Thoracic aorta (tissue), 2 donors: ENCODE measurements at regions not wholly inside any gene's neighbourhood (a gene's known extent, or its start where the extent isn't known, plus 50 kb on each side); places are given as distances from the start of the nearest gene placed in this dataset.

ENCODE experiments used
- ATAC-seq: fragments of 150-250 bp; one replicate; pipeline ENCODE4 v1.8.0; 2017; ENCODE audit warnings: low read depth; ENCODE audit not compliant: insufficient number of reproducible peaks, low FRiP score
- DNase-seq: peaks from one replicate; pipeline ENCODE4 v3.0.0-alpha.2; 2020; ENCODE audit warnings: low spot score
- H3K27ac ChIP-seq, 2 donors: fragments of 200-600 bp; sonication (generic); 1 replicate in 1 of 2; 2 replicates in 1 of 2; pipeline ENCODE4 v1.5.1; 2016; ENCODE audit warnings: mild to moderate bottlenecking in 2 of 2, moderate library complexity in 2 of 2
- H3K27me3 ChIP-seq: fragments of 200-600 bp; sonication (generic); replicated peaks from 2 replicates; pipeline ENCODE4 v1.6.0; 2016; ENCODE audit warnings: mild to moderate bottlenecking; ENCODE audit not compliant: insufficient read depth
- H3K36me3 ChIP-seq: fragments of 200-600 bp; sonication (generic); one replicate; pipeline ENCODE4 v1.5.1; 2016
- H3K4me1 ChIP-seq, 2 donors: fragments of 200-600 bp; sonication (generic); 1 replicate in 1 of 2; 2 replicates in 1 of 2; pipeline versions ENCODE4 v1.5.1 to v1.6.0; 2016; ENCODE audit warnings: low read depth in 2 of 2, mild to moderate bottlenecking in 1 of 2; ENCODE audit not compliant: control insufficient read depth in 1 of 2
- H3K4me3 ChIP-seq: fragments of 200-600 bp; sonication (generic); 2 replicates; pipeline ENCODE4 v1.5.1; 2016; ENCODE audit warnings: mild to moderate bottlenecking
- H3K9me3 ChIP-seq: fragments of 200-600 bp; sonication (generic); 2 replicates; pipeline ENCODE4 v1.5.1; 2016
- CTCF ChIP-seq: fragments of 200-600 bp; sonication (generic); IDR thresholded peaks from one replicate; pipeline ENCODE4 v1.5.1; 2019; ENCODE audit warnings: antibody characterized with exemption

DNA sequence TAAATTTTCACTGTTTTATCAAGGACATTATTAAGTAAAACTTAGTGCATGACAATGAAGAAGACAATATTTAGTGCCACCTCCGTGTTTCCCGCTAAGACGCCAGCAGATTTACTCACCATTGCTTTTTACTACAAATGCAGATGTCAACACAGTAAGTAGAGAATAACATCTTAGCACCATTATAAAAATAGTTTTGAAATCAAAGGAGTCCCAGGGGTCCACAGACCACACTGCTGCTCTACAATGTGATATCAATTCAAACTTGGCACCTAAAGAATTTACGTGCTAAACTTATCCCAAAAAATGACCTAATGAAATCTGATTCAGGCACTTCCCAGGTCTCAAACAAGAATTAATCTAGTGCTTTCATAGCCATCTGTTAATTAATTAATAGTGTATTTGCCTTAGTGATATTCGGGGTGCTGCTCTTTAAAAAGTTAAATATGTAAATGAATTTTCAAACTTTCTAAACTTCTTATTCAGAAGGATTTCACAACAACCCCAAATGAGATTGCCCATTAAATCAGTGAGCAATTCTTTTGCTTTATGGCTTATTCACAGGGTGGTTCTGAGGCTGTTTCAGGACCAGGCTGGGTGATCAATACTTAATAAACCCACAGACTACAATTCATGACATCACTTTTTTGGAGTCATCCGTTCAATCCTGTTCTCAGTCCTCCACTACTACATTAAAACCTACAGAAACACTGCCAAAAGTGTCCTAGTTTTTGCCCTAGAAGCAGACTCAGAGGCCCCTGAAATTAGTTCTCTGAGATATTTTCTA lies 161.3 kb upstream of the LMNTD1 start:
- Histone ChIP-seq H3K27me3 (no peaks in the 10 kb centered on the region), H3K9me3 (peaks cover 9% of the 10 kb centered on the region), H3K4me1 (no peaks in the 10 kb centered on the region), H3K27ac (no peak overlapping the region), H3K4me3 (no peak overlapping the region), H3K36me3 (no peaks in the 10 kb centered on the region)
- ATAC-seq (no peak), DNase-seq (no peak)
- TF ChIP-seq CTCF, result no peak

DNA sequence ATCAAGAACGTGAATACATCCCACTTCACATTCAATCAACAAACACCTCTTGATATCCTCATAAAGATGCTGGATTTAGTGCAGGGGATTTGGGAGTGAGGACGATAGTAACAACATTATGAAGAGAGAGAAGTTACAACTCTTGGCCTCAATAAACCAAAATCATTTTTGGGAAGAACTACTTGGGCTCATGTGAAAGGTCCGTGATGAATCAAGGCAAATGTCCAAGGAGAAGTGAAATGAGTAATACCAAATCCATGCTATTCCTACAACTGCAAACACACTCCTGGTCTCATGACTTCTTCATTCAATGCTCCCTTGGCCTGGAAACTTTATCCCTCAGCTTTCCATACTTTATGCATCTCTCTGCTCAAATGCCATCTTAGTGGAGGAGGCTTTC lies 162.0 kb upstream of the LMNTD1 start:
- Histone ChIP-seq H3K4me3 (no peak overlapping the region), H3K27ac (no peak overlapping the region), H3K27me3 (no peaks in the 10 kb centered on the region), H3K4me1 (no peaks in the 10 kb centered on the region), H3K36me3 (no peaks in the 10 kb centered on the region), H3K9me3 (peaks cover 9% of the 10 kb centered on the region)
- TF ChIP-seq CTCF, result no peak
- no peak for ATAC-seq
- DNase-seq, result no peak

DNA sequence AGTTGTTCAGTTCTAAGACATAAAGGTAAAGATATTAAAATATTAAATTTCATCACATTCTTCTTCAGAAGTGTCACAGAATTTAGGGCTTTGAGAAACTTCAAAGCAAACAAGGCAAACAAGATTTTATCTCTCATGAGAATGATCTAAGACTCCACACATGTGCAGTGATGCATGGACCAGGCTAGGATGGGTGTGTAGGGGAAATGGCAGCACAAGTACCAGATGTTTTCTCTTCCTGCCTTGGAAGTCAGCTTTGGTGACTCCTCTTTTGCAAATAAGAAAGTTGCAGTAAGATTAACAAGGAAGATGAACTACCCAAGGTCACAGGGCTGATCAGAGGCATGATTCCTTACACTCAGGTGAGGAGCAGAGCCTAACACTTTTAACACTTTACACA lies 163.8 kb upstream of the LMNTD1 start:
- TF ChIP-seq CTCF, result no peak
- H3K4me1 ChIP-seq, result no peaks in the 10 kb centered on the region
- no peak for ATAC-seq

DNA sequence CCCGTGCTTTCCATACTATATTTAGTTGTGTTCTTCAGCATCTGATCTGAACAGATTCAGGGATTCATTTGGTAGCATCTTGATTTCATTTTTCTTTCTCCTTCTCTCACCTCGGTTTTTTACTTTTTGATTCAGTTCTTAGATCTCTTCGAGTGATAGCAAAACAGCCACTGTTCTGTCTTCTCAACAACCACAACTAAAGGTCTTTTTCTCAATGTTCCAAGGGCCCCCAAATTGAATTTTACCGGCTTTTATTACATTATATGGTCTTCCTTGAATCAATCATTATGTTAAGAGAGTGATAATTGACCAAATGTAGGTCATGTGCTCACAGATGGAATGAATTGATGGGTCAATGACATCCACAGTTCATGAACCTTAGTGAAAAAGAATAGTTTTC lies 164.5 kb upstream of the LMNTD1 start:
- no peaks in the 10 kb centered on the region for H3K27me3 ChIP-seq
- no peak for TF ChIP-seq CTCF

More for the DNA sequence above, 163.8 kb upstream of the LMNTD1 start:
- Histone ChIP-seq H3K27ac (no peak overlapping the region), H3K9me3 (no peaks in the 10 kb centered on the region), H3K36me3 (no peaks in the 10 kb centered on the region), H3K27me3 (no peaks in the 10 kb centered on the region), H3K4me3 (no peak overlapping the region)
- DNase-seq, result no peak

DNA sequence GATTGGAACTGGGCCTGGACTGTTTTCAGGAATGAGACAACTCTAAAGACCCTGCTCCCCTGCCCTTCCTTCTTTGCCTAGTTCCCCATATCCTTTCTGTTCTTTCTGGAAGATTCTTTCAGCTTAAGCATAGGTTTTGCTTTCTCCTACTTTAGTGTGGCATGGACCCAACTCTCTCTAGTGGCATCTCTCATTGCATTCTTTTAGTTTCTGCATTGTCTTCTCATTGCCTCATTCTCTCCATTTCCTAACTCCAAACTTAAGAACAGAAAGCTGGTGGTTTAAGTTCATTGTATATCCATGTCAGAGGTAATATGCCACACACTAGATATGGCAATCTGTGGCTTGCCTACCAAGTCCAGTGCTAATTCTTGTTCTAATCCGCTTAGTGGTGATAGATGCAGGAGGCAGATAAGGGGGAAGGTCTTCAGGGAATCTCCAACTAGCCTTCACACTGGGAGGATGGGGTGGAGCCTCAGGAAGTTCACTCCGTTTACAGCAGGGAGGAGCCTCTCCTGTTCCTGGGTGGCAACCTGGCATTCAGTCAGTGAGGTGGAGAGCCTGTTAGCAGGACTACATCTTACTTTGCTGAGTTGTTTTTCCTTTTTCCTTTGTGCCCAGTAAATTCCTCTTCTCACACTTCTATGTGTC lies 165.1 kb upstream of the LMNTD1 start:
- no peak for DNase-seq
- Histone ChIP-seq H3K4me3 (no peak overlapping the region), H3K27ac (no peak overlapping the region), H3K9me3 (no peaks in the 10 kb centered on the region), H3K4me1 (no peaks in the 10 kb centered on the region), H3K36me3 (no peaks in the 10 kb centered on the region), H3K27me3 (no peaks in the 10 kb centered on the region)
- no peak for TF ChIP-seq CTCF
- ATAC-seq, result no peak

More for the DNA sequence above, 164.5 kb upstream of the LMNTD1 start:
- Histone ChIP-seq H3K9me3 (no peaks in the 10 kb centered on the region), H3K4me1 (no peaks in the 10 kb centered on the region), H3K4me3 (no peak overlapping the region), H3K27ac (no peak overlapping the region), H3K36me3 (no peaks in the 10 kb centered on the region)
- ATAC-seq, result no peak
- DNase-seq, result no peak
